ENCODE measurements at regions not wholly inside any gene's neighbourhood (a gene's known extent, or its start where the extent isn't known, plus 50 kb on each side); places are given as distances from the start of the nearest gene placed in this dataset.
A peak's percentile ranks its signal among the peaks of the same experiment; 100 is the strongest.

DNA sequence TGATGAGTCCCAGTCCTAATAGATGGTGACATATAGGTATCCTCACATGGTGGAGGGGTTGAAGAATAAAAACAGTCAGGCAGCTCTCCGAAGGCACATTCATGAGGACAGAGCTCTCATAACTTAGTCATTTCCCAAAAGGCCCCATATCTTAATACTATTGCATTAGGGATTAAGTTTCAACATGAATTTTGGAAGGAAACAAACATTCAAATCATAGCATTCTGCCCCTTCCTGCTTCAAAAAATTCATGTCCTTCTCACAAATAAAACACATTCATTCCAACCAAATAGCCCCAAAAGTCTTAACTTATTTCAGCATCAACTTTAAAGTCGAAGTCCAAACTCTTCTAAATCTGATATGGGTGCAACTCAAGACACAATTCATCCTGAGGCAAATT lies 277.2 kb upstream of the NR4A3 start:
- FAIRE-seq, result no peak
- no peak for TF ChIP-seq POLR2A (IDR thresholded peaks at IDR 0.05; ENCODE audit: low read depth, low read length)
- TF ChIP-seq POU2F2 (IDR thresholded peaks at IDR 0.05; ENCODE audit: low read depth, low read length), result no peak
- no peak for TF ChIP-seq SPI1 (IDR thresholded peaks at IDR 0.05; ENCODE audit: low read depth, low read length)
- no peak for TF ChIP-seq PAX5 (IDR thresholded peaks at IDR 0.05; ENCODE audit: insufficient read depth, low read length, severe bottlenecking)
- no peak for TF ChIP-seq TAF1 (IDR thresholded peaks at IDR 0.05; ENCODE audit: low read depth, low read length)
- no peak for TF ChIP-seq POLR2AphosphoS5 (IDR thresholded peaks at IDR 0.05; ENCODE audit: low read depth, low read length)
- DNase-seq (ENCODE audit: insufficient read length, low spot score), result no peak

DNA sequence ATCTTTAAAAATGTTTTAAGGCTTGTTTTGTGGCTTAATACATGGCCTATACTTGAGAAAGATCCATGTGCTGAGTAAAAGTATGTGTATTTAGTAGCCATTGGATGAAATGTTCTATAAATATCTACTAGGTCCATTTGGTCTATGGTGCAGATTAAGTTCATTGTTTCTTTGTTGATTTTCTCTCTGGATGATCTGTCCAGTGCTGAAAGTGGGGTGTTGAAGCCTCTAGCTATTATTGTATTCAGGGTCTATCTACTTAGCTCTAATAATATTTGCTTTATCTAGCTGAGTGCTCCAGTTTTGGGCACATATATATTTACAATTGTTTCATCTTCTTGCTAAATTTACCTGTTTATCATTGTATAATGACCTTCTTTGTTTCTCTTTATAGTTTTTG lies 272.2 kb upstream of the NR4A3 start:
- FAIRE-seq (no peak), DNase-seq (ENCODE audit: insufficient read length, low spot score) (no peak)
- TF ChIP-seq SPI1 (IDR thresholded peaks at IDR 0.05; ENCODE audit: low read depth, low read length) (no peak), TAF1 (IDR thresholded peaks at IDR 0.05; ENCODE audit: low read depth, low read length) (no peak), POLR2AphosphoS5 (IDR thresholded peaks at IDR 0.05; ENCODE audit: low read depth, low read length) (no peak), POLR2A (IDR thresholded peaks at IDR 0.05; ENCODE audit: low read depth, low read length) (no peak)

DNA sequence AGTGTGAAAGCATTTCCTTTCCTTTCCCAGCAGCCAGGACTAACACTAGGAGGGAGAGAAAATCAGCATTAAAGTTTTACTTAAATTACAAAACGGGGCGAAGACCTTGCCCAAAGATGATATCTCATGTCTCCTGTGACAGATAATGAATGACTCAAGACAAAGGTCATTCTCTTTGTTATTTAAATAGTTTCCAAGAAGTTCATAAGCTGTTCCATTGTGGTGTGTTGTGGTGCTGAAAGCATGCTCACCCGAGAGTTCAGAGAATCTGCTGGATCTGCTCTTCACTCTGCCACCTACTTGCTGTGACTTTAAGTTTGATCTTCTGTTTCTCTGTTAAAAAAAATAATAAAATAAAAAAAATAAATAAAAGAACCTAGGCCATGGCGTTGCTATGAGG lies 265.9 kb upstream of the NR4A3 start:
- TF ChIP-seq SPI1 (IDR thresholded peaks at IDR 0.05; ENCODE audit: low read depth, low read length) (no peak), POU2F2 (IDR thresholded peaks at IDR 0.05; ENCODE audit: low read depth, low read length) (no peak), POLR2A (IDR thresholded peaks at IDR 0.05; ENCODE audit: low read depth, low read length) (no peak)
- DNase-seq (ENCODE audit: insufficient read length, low spot score), result no peak
- FAIRE-seq, result no peak

DNA sequence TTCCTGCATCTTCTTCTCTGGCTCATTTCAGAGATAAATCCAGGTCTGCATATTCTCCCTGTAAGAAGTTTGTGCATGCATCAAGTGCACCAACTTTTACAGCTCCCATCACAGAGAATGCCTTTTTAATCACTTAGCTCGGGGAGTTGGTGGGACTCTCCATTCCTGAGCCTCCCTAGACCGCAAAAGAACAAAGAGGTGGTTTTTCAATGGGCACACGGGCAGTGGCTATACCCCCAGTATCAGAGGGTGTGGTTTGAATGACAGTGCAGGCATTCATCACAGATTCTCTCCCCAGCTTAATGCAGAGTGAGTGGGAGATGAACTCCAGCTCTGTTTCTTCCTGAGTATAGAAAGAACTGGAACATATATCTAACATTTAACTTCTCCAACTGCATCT lies 264.7 kb upstream of the NR4A3 start:
- DNase-seq (ENCODE audit: insufficient read length, low spot score) (no peak), FAIRE-seq (no peak)
- no peak for TF ChIP-seq POLR2A (IDR thresholded peaks at IDR 0.05; ENCODE audit: low read depth, low read length)
- no peak for TF ChIP-seq POLR2AphosphoS5 (IDR thresholded peaks at IDR 0.05; ENCODE audit: low read depth, low read length)
- TF ChIP-seq TAF1 (IDR thresholded peaks at IDR 0.05; ENCODE audit: low read depth, low read length), result no peak
- TF ChIP-seq SPI1 (IDR thresholded peaks at IDR 0.05; ENCODE audit: low read depth, low read length), result no peak
- TF ChIP-seq POU2F2 (IDR thresholded peaks at IDR 0.05; ENCODE audit: low read depth, low read length), result no peak
- no peak for TF ChIP-seq PAX5 (IDR thresholded peaks at IDR 0.05; ENCODE audit: insufficient read depth, low read length, severe bottlenecking)

DNA sequence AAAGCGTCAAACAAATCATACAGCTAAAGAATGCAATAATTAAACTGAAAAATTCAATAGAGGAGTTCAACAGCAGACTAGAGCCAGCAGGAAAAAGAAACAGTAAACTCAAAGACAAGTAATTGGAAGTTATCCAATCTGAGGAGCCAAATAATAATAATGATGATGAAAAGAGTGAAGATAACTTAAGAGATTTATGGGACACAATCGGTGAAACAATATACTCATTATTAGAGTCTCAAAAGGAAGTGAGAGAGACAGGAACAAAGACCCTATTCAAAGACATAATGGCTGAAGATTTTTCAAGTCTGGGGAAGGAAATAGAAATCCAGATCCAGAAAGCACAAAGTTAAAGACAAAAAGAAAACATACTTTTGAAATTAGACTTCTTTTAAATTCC lies 263.9 kb upstream of the NR4A3 start:
- FAIRE-seq (no peak), DNase-seq (ENCODE audit: insufficient read length, low spot score) (no peak)
- TF ChIP-seq TAF1 (IDR thresholded peaks at IDR 0.05; ENCODE audit: low read depth, low read length) (no peak), SPI1 (IDR thresholded peaks at IDR 0.05; ENCODE audit: low read depth, low read length) (no peak), POLR2AphosphoS5 (IDR thresholded peaks at IDR 0.05; ENCODE audit: low read depth, low read length) (no peak), POU2F2 (IDR thresholded peaks at IDR 0.05; ENCODE audit: low read depth, low read length) (no peak), POLR2A (IDR thresholded peaks at IDR 0.05; ENCODE audit: low read depth, low read length) (no peak), PAX5 (IDR thresholded peaks at IDR 0.05; ENCODE audit: insufficient read depth, low read length, severe bottlenecking) (no peak)

DNA sequence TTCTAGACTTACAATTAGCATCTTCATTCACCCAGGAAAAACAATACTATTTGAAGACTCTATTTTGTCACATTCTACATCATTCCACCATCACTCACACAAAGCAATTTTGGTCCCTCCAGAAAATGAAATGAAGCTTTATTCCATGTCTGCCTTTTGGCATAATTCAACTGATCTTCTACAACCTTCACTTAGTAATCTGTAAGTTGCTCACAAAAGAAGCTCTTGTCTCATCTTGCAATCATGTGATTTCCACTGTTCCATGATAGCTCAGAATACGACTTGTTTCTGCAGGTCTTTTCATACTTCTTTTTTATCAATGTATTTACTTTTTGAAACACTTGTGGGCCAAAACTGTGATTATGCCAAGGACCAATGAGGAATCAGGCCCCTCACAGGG lies 261.9 kb upstream of the NR4A3 start:
- no peak for FAIRE-seq
- DNase-seq (ENCODE audit: insufficient read length, low spot score), result no peak
- TF ChIP-seq SPI1 (IDR thresholded peaks at IDR 0.05; ENCODE audit: low read depth, low read length) (no peak), POLR2A (IDR thresholded peaks at IDR 0.05; ENCODE audit: low read depth, low read length) (no peak), POU2F2 (IDR thresholded peaks at IDR 0.05; ENCODE audit: low read depth, low read length) (no peak)

DNA sequence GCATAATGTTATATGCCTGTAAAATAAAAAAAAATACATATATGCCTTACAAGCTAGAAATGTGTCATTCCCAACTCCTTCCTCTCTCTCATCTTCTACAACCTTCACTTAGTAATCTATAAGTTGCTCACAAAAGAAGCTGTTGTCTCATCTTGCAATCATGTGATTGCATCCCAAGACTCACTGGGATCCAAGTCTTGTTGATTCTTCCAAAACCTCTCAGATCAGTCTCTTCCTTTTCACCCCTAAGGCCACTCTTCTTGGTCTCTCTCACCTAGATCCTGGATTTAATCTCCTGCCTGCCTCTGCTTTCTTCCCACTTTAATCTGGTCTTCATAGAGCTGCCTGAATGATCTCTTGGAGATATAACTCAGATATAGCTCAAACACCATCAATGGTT lies 261.1 kb upstream of the NR4A3 start:
- FAIRE-seq (no peak), DNase-seq (ENCODE audit: insufficient read length, low spot score) (no peak)
- TF ChIP-seq POU2F2 (IDR thresholded peaks at IDR 0.05; ENCODE audit: low read depth, low read length) (no peak), POLR2A (IDR thresholded peaks at IDR 0.05; ENCODE audit: low read depth, low read length) (no peak), PAX5 (IDR thresholded peaks at IDR 0.05; ENCODE audit: insufficient read depth, low read length, severe bottlenecking) (no peak), POLR2AphosphoS5 (IDR thresholded peaks at IDR 0.05; ENCODE audit: low read depth, low read length) (no peak), SPI1 (IDR thresholded peaks at IDR 0.05; ENCODE audit: low read depth, low read length) (no peak), TAF1 (IDR thresholded peaks at IDR 0.05; ENCODE audit: low read depth, low read length) (no peak)

DNA sequence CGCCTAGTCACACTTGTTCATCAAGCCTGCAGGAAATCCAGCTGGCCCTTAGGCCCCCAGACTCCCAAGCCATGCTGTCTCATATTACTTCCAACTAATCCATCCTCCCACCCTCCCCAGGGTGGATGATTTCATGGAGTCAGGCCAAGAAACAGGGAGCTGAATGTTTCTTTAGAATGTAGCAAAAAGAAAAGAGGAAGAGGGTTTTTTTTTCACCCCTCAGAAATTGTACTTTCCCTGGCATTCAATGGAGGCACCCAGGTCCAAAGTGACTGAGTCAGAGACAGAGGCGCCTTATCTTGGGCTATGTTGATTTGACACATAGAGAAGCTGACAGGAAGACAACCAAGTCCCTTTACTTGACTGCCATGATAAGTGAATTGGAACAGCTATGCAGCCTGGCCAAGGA lies 260.2 kb upstream of the NR4A3 start:
- FAIRE-seq, result no peak
- no peak for TF ChIP-seq TAF1 (IDR thresholded peaks at IDR 0.05; ENCODE audit: low read depth, low read length)
- peak; percentile 39 for TF ChIP-seq SPI1 (IDR thresholded peaks at IDR 0.05; ENCODE audit: low read depth, low read length)
- no peak for DNase-seq (ENCODE audit: insufficient read length, low spot score)

DNA sequence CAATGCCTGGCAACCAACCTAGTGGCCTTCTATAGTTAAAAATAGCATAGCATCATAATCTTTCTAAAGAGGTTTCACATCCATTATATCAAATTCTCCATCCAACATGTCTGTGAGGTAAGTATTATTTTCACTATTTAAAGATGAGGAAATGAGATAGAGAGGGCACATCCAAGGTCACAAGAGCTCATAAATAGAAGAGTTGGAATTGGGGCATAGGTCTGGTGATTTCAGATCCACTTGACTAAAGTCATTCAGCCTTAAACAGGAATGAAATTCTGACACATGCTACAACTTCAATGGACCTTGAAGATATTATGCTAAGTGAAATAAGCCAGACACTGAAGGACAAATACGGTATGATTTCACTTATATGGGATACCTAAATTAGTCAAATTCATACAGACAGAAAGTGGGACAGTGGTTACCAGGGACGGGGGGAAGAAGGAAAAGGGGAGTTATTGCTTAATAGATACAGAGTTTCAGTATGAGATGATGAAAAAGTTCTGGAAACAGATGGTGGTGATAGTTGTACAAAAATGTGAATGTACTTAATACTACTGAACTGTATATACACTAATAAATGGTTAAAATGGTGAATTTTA lies 259.6 kb upstream of the NR4A3 start:
- no peak for DNase-seq (ENCODE audit: insufficient read length, low spot score)
- peak; percentile 32; the same call in 1 of the 2 replicates for TF ChIP-seq SPI1 (IDR thresholded peaks at IDR 0.05; ENCODE audit: low read depth, low read length)
- no peak for TF ChIP-seq POU2F2 (IDR thresholded peaks at IDR 0.05; ENCODE audit: low read depth, low read length)
- FAIRE-seq, result peak; percentile 28

DNA sequence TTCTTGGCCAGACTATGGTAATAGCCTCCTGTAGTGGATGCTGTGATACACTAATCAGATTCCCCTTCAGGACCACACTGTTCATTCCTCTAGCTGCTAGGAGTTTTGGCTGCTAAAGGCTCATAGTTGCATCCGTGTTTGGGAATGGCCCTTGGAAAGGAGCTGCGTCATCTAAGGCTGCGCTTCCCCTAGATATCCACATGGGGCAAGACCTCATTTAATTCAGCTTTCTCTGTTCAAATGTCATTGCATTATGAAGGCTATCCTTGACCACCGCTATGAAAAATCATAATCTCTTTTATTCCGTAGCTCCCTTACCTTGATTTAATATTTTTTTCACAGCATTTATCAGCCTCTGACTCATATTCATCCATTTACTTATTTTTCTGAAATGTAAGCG lies 258.3 kb upstream of the NR4A3 start:
- no peak for FAIRE-seq
- TF ChIP-seq POLR2AphosphoS5 (IDR thresholded peaks at IDR 0.05; ENCODE audit: low read depth, low read length) (no peak), POLR2A (IDR thresholded peaks at IDR 0.05; ENCODE audit: low read depth, low read length) (no peak), POU2F2 (IDR thresholded peaks at IDR 0.05; ENCODE audit: low read depth, low read length) (no peak), SPI1 (IDR thresholded peaks at IDR 0.05; ENCODE audit: low read depth, low read length) (no peak), TAF1 (IDR thresholded peaks at IDR 0.05; ENCODE audit: low read depth, low read length) (no peak), PAX5 (IDR thresholded peaks at IDR 0.05; ENCODE audit: insufficient read depth, low read length, severe bottlenecking) (no peak)
- DNase-seq (ENCODE audit: insufficient read length, low spot score), result no peak

DNA sequence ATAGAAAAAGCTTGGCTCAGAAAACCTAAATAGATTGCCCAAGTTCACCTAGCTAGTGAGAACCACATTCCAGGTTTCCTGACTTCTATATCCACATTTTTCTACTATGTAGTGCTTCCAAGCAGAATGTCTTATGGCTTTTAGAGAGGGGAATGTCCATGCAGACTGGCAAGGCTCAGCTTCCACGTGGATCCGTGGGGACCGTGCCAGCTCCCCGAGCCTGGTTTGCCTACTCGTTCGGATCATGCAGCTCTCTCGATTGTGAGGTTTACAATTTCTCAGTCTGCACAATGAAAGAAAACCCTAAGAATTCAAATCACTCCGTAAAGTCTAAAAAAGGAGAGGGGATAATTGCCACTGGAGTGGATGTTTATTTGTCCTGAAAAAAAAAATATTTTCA lies 256.5 kb upstream of the NR4A3 start:
- FAIRE-seq, result no peak
- no peak for DNase-seq (ENCODE audit: insufficient read length, low spot score)
- no peak for TF ChIP-seq TAF1 (IDR thresholded peaks at IDR 0.05; ENCODE audit: low read depth, low read length)
- TF ChIP-seq PAX5 (IDR thresholded peaks at IDR 0.05; ENCODE audit: insufficient read depth, low read length, severe bottlenecking), result no peak
- no peak for TF ChIP-seq POU2F2 (IDR thresholded peaks at IDR 0.05; ENCODE audit: low read depth, low read length)
- TF ChIP-seq POLR2A (IDR thresholded peaks at IDR 0.05; ENCODE audit: low read depth, low read length), result no peak
- TF ChIP-seq POLR2AphosphoS5 (IDR thresholded peaks at IDR 0.05; ENCODE audit: low read depth, low read length), result no peak
- no peak for TF ChIP-seq SPI1 (IDR thresholded peaks at IDR 0.05; ENCODE audit: low read depth, low read length)

Measured in GM12891 (cell line).